Astrocyte (in vitro differentiated cells and primary cell): ENCODE measurements at regions not wholly inside any gene's neighbourhood (a gene's known extent, or its start where the extent isn't known, plus 50 kb on each side); places are given as distances from the start of the nearest gene placed in this dataset.

Experiments
- DNase-seq: peaks from one replicate; pipeline ENCODE4 v3.0.0-alpha.2; 2010; ENCODE audit warnings: low read depth
- FAIRE-seq: peaks from 2 replicates; lab custom pipeline; 2011; peaks lifted over from hg19 to GRCh38; lab: Jason Lieb, UNC
- H2AFZ ChIP-seq: 2 replicates; pipeline ENCODE4 v1.6.0; 2012; ENCODE audit warnings: low read depth, low read length, inconsistent platforms
- H3K27ac ChIP-seq: 2 replicates; pipeline ENCODE4 v1.5.1; 2011; ENCODE audit warnings: low read depth, low read length, inconsistent platforms
- H3K27me3 ChIP-seq: 2 replicates; pipeline ENCODE4 v1.6.0; 2011; ENCODE audit warnings: low read length, inconsistent platforms; ENCODE audit not compliant: insufficient read depth
- H3K36me3 ChIP-seq: 2 replicates; pipeline ENCODE4 v1.5.1; 2011; ENCODE audit warnings: low read length, inconsistent platforms; ENCODE audit not compliant: insufficient read depth
- H3K4me1 ChIP-seq: 2 replicates; pipeline ENCODE4 v1.5.1; 2011; ENCODE audit warnings: low read length, inconsistent platforms; ENCODE audit not compliant: insufficient read depth
- H3K4me2 ChIP-seq: 2 replicates; pipeline ENCODE4 v1.6.0; 2012; ENCODE audit warnings: low read length, inconsistent platforms
- H3K4me3 ChIP-seq: 2 replicates; pipeline ENCODE4 v1.5.1; 2011; ENCODE audit warnings: low read depth, mild to moderate bottlenecking, low read length, inconsistent platforms; ENCODE audit not compliant: insufficient read depth
- H3K79me2 ChIP-seq: 2 replicates; pipeline ENCODE4 v1.6.0; 2012; ENCODE audit warnings: mild to moderate bottlenecking, low read length, inconsistent platforms; ENCODE audit not compliant: insufficient read depth
- H3K9ac ChIP-seq: 2 replicates; pipeline ENCODE4 v1.6.0; 2012; ENCODE audit warnings: mild to moderate bottlenecking, low read length, inconsistent platforms
- H3K9me3 ChIP-seq: 2 replicates; pipeline ENCODE4 v1.5.1; 2012; ENCODE audit warnings: low read depth, mild to moderate bottlenecking, low read length, inconsistent platforms; ENCODE audit not compliant: insufficient read depth
- H4K20me1 ChIP-seq: 2 replicates; pipeline ENCODE4 v1.6.0; 2012; ENCODE audit warnings: low read length, inconsistent platforms; ENCODE audit not compliant: insufficient read depth
- H3K27ac Mint-ChIP-seq: one replicate; pipeline ENCODE4 v1.8.0; 2021; ENCODE audit warnings: mild to moderate bottlenecking, mixed read lengths; ENCODE audit not compliant: unreplicated experiment
- H3K27me3 Mint-ChIP-seq: one replicate; pipeline ENCODE4 v1.8.0; 2021; ENCODE audit warnings: low read depth, mixed read lengths; ENCODE audit not compliant: unreplicated experiment
- H3K36me3 Mint-ChIP-seq: one replicate; pipeline ENCODE4 v1.8.0; 2021; ENCODE audit warnings: low read depth, mixed read lengths; ENCODE audit not compliant: unreplicated experiment
- H3K4me1 Mint-ChIP-seq: one replicate; pipeline ENCODE4 v1.8.0; 2021; ENCODE audit warnings: low read depth, mixed read lengths; ENCODE audit not compliant: unreplicated experiment
- H3K4me3 Mint-ChIP-seq: one replicate; pipeline ENCODE4 v1.8.0; 2021; ENCODE audit warnings: mild to moderate bottlenecking, moderate library complexity, mixed read lengths; ENCODE audit not compliant: unreplicated experiment
- H3K9me3 Mint-ChIP-seq: one replicate; pipeline ENCODE4 v1.8.0; 2021; ENCODE audit warnings: mild to moderate bottlenecking, mixed read lengths; ENCODE audit not compliant: unreplicated experiment
- EZH2 ChIP-seq: IDR thresholded peaks from 2 replicates; pipeline ENCODE4 v1.6.1; 2012; ENCODE audit warnings: mild to moderate bottlenecking, low read length, inconsistent platforms; ENCODE audit not compliant: insufficient read depth
- TF ChIP-seq, protein P1 (sequence below): IDR thresholded peaks from 2 replicates; pipeline ENCODE4 v1.5.1; 2011; ENCODE audit warnings: low read depth, mild to moderate bottlenecking, inconsistent platforms, low read length, moderate library complexity; ENCODE audit not compliant: insufficient read depth

DNA sequence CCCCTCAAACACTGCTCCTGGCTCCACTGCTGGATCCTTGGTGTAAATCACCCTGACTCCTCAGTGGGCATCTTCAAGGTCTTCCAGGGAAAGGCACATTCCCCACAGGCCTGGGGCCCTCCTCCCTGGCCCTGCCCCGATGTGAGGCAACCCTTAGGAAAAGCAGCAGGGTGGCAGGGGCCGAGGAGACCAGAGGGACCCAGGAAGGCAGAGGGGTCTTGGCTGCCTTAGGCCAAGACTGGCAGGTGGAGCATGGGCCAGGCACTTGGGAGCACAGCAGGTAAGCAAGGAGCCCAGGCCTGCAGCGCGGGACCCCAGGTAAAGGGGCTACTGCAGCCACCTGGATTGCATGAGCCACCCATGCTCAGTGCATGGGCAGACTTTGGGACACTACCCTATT, 96.9 kb downstream of the GYPC start:
- H3K9me3 ChIP-seq: no peaks in the 10 kb centered on the region
- no peaks in the 10 kb centered on the region for H3K4me1 Mint-ChIP-seq
- no peak for DNase-seq
- no peaks in the 10 kb centered on the region for H3K36me3 ChIP-seq
- no peak overlapping the region for H3K4me3 Mint-ChIP-seq
- H3K9ac ChIP-seq: no peak overlapping the region
- H3K4me3 ChIP-seq: no peak overlapping the region
- H3K4me2 ChIP-seq: no peak overlapping the region
- no peak for FAIRE-seq
- TF ChIP-seq EZH2: no peak
- TF ChIP-seq, protein P1, sequence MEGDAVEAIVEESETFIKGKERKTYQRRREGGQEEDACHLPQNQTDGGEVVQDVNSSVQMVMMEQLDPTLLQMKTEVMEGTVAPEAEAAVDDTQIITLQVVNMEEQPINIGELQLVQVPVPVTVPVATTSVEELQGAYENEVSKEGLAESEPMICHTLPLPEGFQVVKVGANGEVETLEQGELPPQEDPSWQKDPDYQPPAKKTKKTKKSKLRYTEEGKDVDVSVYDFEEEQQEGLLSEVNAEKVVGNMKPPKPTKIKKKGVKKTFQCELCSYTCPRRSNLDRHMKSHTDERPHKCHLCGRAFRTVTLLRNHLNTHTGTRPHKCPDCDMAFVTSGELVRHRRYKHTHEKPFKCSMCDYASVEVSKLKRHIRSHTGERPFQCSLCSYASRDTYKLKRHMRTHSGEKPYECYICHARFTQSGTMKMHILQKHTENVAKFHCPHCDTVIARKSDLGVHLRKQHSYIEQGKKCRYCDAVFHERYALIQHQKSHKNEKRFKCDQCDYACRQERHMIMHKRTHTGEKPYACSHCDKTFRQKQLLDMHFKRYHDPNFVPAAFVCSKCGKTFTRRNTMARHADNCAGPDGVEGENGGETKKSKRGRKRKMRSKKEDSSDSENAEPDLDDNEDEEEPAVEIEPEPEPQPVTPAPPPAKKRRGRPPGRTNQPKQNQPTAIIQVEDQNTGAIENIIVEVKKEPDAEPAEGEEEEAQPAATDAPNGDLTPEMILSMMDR: no peak
- H3K36me3 Mint-ChIP-seq: no peaks in the 10 kb centered on the region
- H3K27me3 Mint-ChIP-seq: peaks cover 25% of the 10 kb centered on the region
- H4K20me1 ChIP-seq: no peaks in the 10 kb centered on the region
- H3K4me1 ChIP-seq: no peaks in the 10 kb centered on the region
- H3K27me3 ChIP-seq: no peaks in the 10 kb centered on the region
- H3K27ac Mint-ChIP-seq: no peak overlapping the region
- no peak overlapping the region for H3K27ac ChIP-seq
- H3K9me3 Mint-ChIP-seq: peaks cover 6% of the 10 kb centered on the region
- no peak overlapping the region for H2AFZ ChIP-seq
- H3K79me2 ChIP-seq: no peaks in the 10 kb centered on the region

DNA sequence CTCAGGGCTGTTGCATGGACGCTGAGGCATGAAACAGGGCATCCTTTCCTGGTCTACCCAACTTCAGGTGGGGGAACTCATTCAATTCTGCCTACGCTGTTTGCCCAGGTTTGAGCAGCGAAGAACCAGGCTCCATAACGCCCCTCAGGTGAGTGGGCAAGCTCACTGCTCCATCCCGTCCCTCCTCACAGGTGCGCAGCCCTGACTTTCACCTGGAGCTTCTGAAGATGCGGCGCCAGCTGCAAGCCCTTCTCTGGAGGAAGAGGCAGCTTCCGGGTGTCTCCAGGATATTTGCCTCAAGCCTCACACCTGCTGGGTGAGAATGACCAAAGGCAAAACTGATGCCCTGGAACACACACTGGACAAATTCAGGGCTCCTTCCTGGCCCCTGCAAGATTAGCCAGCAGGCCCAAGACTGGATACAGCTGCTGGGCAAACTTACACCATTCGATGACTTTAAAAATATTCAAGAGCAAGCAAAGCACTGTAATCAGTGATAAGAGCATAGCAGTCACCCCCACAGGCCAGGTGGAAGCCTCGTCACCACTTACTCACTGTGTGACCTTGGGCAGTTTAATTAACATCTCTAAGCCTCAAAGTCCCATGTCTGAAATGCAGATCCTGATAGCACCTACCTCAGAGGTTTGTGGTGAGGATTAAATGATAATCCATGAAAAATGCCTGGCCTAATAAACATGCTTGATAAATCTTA, 97.7 kb downstream of the GYPC start:
- H4K20me1 ChIP-seq: no peaks in the 10 kb centered on the region
- H3K36me3 Mint-ChIP-seq: no peaks in the 10 kb centered on the region
- TF ChIP-seq EZH2: no peak
- TF ChIP-seq, protein P1: no peak
- H2AFZ ChIP-seq: no peak overlapping the region
- FAIRE-seq (no peak), DNase-seq (no peak)
- no peaks in the 10 kb centered on the region for H3K4me1 Mint-ChIP-seq
- H3K27ac ChIP-seq: no peak overlapping the region
- H3K4me3 ChIP-seq: no peak overlapping the region
- H3K9me3 Mint-ChIP-seq: peaks cover 6% of the 10 kb centered on the region
- no peak overlapping the region for H3K9ac ChIP-seq
- H3K27me3 ChIP-seq: no peaks in the 10 kb centered on the region
- H3K9me3 ChIP-seq: no peaks in the 10 kb centered on the region
- no peak overlapping the region for H3K4me3 Mint-ChIP-seq
- no peaks in the 10 kb centered on the region for H3K4me1 ChIP-seq
- no peaks in the 10 kb centered on the region for H3K36me3 ChIP-seq
- no peaks in the 10 kb centered on the region for H3K79me2 ChIP-seq
- peaks cover 23% of the 10 kb centered on the region for H3K27me3 Mint-ChIP-seq
- H3K4me2 ChIP-seq: no peak overlapping the region
- no peak overlapping the region for H3K27ac Mint-ChIP-seq
